Testis (tissue), 2 donors: ENCODE measurements at regions not wholly inside any gene's neighbourhood (a gene's known extent, or its start where the extent isn't known, plus 50 kb on each side); places are given as distances from the start of the nearest gene placed in this dataset.

Experiments
- DNase-seq: peaks from one replicate; pipeline ENCODE4 v3.0.0-alpha.2; 2019
- H3K27ac ChIP-seq, 2 donors: fragments of 200-600 bp; sonication (generic); one replicate each; pipeline ENCODE4 v1.5.1; 2019
- H3K27me3 ChIP-seq: fragments of 200-600 bp; sonication (generic); one replicate; pipeline ENCODE4 v1.5.1; 2019
- H3K36me3 ChIP-seq: fragments of 200-600 bp; sonication (generic); one replicate; pipeline ENCODE4 v1.5.1; 2017; ENCODE audit warnings: low read depth; ENCODE audit errors: missing control alignments
- H3K4me1 ChIP-seq: fragments of 200-600 bp; sonication (generic); one replicate; pipeline ENCODE4 v1.5.1; 2019
- H3K4me3 ChIP-seq, 2 donors: fragments of 200-600 bp; sonication (generic); one replicate each; pipeline ENCODE4 v1.5.1; 2017 to 2019
- H3K9me3 ChIP-seq: fragments of 200-600 bp; sonication (generic); one replicate; pipeline ENCODE4 v1.5.1; 2017
- CTCF ChIP-seq, 3 experiments: fragments of 450-650 bp in 2 of 3; fragments of 200-600 bp in 1 of 3; sonication (generic) in 1 of 3; IDR thresholded peaks; one replicate each; pipeline ENCODE4 v1.5.1; 2016 to 2019; ENCODE audit warnings: antibody characterized with exemption in 3 of 3, mild to moderate bottlenecking in 2 of 3, moderate library complexity in 1 of 3
- POLR2A ChIP-seq: fragments of 450-650 bp; IDR thresholded peaks from one replicate; pipeline ENCODE4 v1.6.1; 2017; ENCODE audit warnings: antibody characterized with exemption, mild to moderate bottlenecking, moderate library complexity
- WGBS, 2 donors: methylation state at CpG; one replicate each; pipeline ENCODE4 v1.1.5; 2018; 5-methylcytosine and 5-hydroxymethylcytosine counted together
- intact Hi-C: fragments of 100-400 bp; cut with DNase I; formaldehyde crosslinking; loops from one replicate; pipeline ENCODE4 v1.15.1; 2023; ENCODE audit warnings: low total_unique reads

- TF ChIP-seq CTCF (IDR thresholded peaks at IDR 0.05), result no peak
- no peak for TF ChIP-seq POLR2A
- no peak overlapping the region for H3K27ac ChIP-seq
- H3K27me3 ChIP-seq, result no peaks in the 10 kb centered on the region
- H3K4me1 ChIP-seq, result no peaks in the 10 kb centered on the region
- no peaks in the 10 kb centered on the region for H3K36me3 ChIP-seq
- DNase-seq, result no peak
- H3K9me3 ChIP-seq, result no peaks in the 10 kb centered on the region
- WGBS, 2 donors, result 76 to 78% methylated on average over 2 of the region's 2 CpGs
- no peak overlapping the region for H3K4me3 ChIP-seq
- intact Hi-C loops, result no loop called here
Observed at GRCh38 chr1:191907121-191907520, 251.1 kb upstream of the RGS18 start.

GRCh38 chr1:191910245-191910644 lies 248.0 kb upstream of the RGS18 start:
- DNase-seq, result no peak
- no peak overlapping the region for H3K27ac ChIP-seq
- H3K27me3 ChIP-seq, result no peaks in the 10 kb centered on the region
- H3K36me3 ChIP-seq, result no peaks in the 10 kb centered on the region
- no peak for TF ChIP-seq CTCF (IDR thresholded peaks at IDR 0.05)
- no peak for TF ChIP-seq POLR2A
- H3K4me1 ChIP-seq, result no peaks in the 10 kb centered on the region
- H3K4me3 ChIP-seq, result no peak overlapping the region
- intact Hi-C loops, result no loop called here
- 78 to 95% methylated on average over 2 of the region's 2 CpGs for WGBS, 2 donors
- no peaks in the 10 kb centered on the region for H3K9me3 ChIP-seq

- Histone ChIP-seq H3K27ac (no peak overlapping the region), H3K27me3 (no peaks in the 10 kb centered on the region), H3K36me3 (no peaks in the 10 kb centered on the region), H3K9me3 (no peaks in the 10 kb centered on the region), H3K4me1 (no peaks in the 10 kb centered on the region), H3K4me3 (no peak overlapping the region)
- WGBS, 2 donors, result 37 to 93% methylated on average over 1 of the region's 1 CpG
- no peak for DNase-seq
- intact Hi-C loops, result no loop called here
- no peak for TF ChIP-seq CTCF (IDR thresholded peaks at IDR 0.05)
- no peak for TF ChIP-seq POLR2A
Observed at GRCh38 chr1:191912517-191912916, 245.7 kb upstream of the RGS18 start.

GRCh38 chr1:191913260-191913977 lies 244.8 kb upstream of the RGS18 start:
- H3K9me3 ChIP-seq, result no peaks in the 10 kb centered on the region

More at GRCh38 chr1:191913260-191913977, 244.8 kb upstream of the RGS18 start:
- H3K4me3 ChIP-seq, result no peak overlapping the region
- no peaks in the 10 kb centered on the region for H3K36me3 ChIP-seq
- TF ChIP-seq CTCF (IDR thresholded peaks at IDR 0.05), result no peak
- TF ChIP-seq POLR2A, result no peak
- H3K4me1 ChIP-seq, result no peaks in the 10 kb centered on the region
- intact Hi-C loops, result no loop called here
- DNase-seq, result no peak
- no peaks in the 10 kb centered on the region for H3K27me3 ChIP-seq
- no peak overlapping the region for H3K27ac ChIP-seq
